ENCODE measurements at regions not wholly inside any gene's neighbourhood (a gene's known extent, or its start where the extent isn't known, plus 50 kb on each side); places are given as distances from the start of the nearest gene placed in this dataset.
"Not testable (repeated sequence)": the region's sequence is repeated elsewhere in the genome, so short reads cannot be mapped to it uniquely, and the experiment has no call there.

GRCh38 chr10:9166770-9167169 lies 1112.3 kb downstream of the GATA3 start:
- no peak overlapping the region for H3K9ac ChIP-seq (ENCODE audit: low read length)
- no peak overlapping the region for H3K4me3 ChIP-seq (ENCODE audit: insufficient read depth, low read length, poor library complexity, severe bottlenecking)
- H4K20me1 ChIP-seq (ENCODE audit: low read depth, low read length): no peaks in the 10 kb centered on the region
- H3K27ac ChIP-seq (ENCODE audit: low read depth, low read length): no peak overlapping the region
- H3K79me2 ChIP-seq (ENCODE audit: insufficient read depth, low read length): no peaks in the 10 kb centered on the region
- no peak overlapping the region for H3K4me2 ChIP-seq (ENCODE audit: low read depth, low read length, poor library complexity, severe bottlenecking)
- H3K27me3 ChIP-seq (ENCODE audit: low read length): no peaks in the 10 kb centered on the region
- no peaks in the 10 kb centered on the region for H3K9me2 ChIP-seq (replicated peaks; ENCODE audit: insufficient read depth, low read length)
- TF ChIP-seq EZH2phosphoT487 (conservative IDR thresholded peaks at IDR 0.05; ENCODE audit: low read length): no peak
- TF ChIP-seq CTCF (IDR thresholded peaks at IDR 0.05; ENCODE audit: insufficient read depth, low read length, poor library complexity, severe bottlenecking): no peak
- no peak overlapping the region for H2AFZ ChIP-seq (ENCODE audit: low read depth, low read length, severe bottlenecking)
- H3K36me3 ChIP-seq (ENCODE audit: low read length): no peaks in the 10 kb centered on the region
- no peaks in the 10 kb centered on the region for H3F3A ChIP-seq (ENCODE audit: insufficient read depth)
- H3K9me3 ChIP-seq (ENCODE audit: insufficient read depth, low read length): no peaks in the 10 kb centered on the region

GRCh38 chr10:9172276-9172675 lies 1117.8 kb downstream of the GATA3 start:
- H3F3A ChIP-seq (ENCODE audit: insufficient read depth): no peaks in the 10 kb centered on the region
- H3K36me3 ChIP-seq (ENCODE audit: low read length): no peaks in the 10 kb centered on the region
- no peak overlapping the region for H3K4me3 ChIP-seq (ENCODE audit: insufficient read depth, low read length, poor library complexity, severe bottlenecking)
- H3K9me3 ChIP-seq (ENCODE audit: insufficient read depth, low read length): no peaks in the 10 kb centered on the region
- H4K20me1 ChIP-seq (ENCODE audit: low read depth, low read length): no peaks in the 10 kb centered on the region
- TF ChIP-seq CTCF (IDR thresholded peaks at IDR 0.05; ENCODE audit: insufficient read depth, low read length, poor library complexity, severe bottlenecking): no peak
- no peaks in the 10 kb centered on the region for H3K27me3 ChIP-seq (ENCODE audit: low read length)
- H3K9ac ChIP-seq (ENCODE audit: low read length): no peak overlapping the region
- no peak overlapping the region for H3K4me2 ChIP-seq (ENCODE audit: low read depth, low read length, poor library complexity, severe bottlenecking)
- H3K27ac ChIP-seq (ENCODE audit: low read depth, low read length): no peak overlapping the region
- no peaks in the 10 kb centered on the region for H3K9me2 ChIP-seq (replicated peaks; ENCODE audit: insufficient read depth, low read length)
- H2AFZ ChIP-seq (ENCODE audit: low read depth, low read length, severe bottlenecking): no peak overlapping the region
- no peaks in the 10 kb centered on the region for H3K79me2 ChIP-seq (ENCODE audit: insufficient read depth, low read length)

- TF ChIP-seq EZH2phosphoT487 (conservative IDR thresholded peaks at IDR 0.05; ENCODE audit: low read length) (no peak), CTCF (IDR thresholded peaks at IDR 0.05; ENCODE audit: insufficient read depth, low read length, poor library complexity, severe bottlenecking) (no peak)
- Histone ChIP-seq H3K27ac (ENCODE audit: low read depth, low read length) (no peak overlapping the region), H4K20me1 (ENCODE audit: low read depth, low read length) (no peaks in the 10 kb centered on the region), H3K9ac (ENCODE audit: low read length) (no peak overlapping the region), H3K27me3 (ENCODE audit: low read length) (no peaks in the 10 kb centered on the region), H3K79me2 (ENCODE audit: insufficient read depth, low read length) (no peaks in the 10 kb centered on the region), H3K4me2 (ENCODE audit: low read depth, low read length, poor library complexity, severe bottlenecking) (no peak overlapping the region), H3F3A (ENCODE audit: insufficient read depth) (no peaks in the 10 kb centered on the region), H3K9me2 (replicated peaks; ENCODE audit: insufficient read depth, low read length) (no peaks in the 10 kb centered on the region), H3K36me3 (ENCODE audit: low read length) (no peaks in the 10 kb centered on the region), H3K9me3 (ENCODE audit: insufficient read depth, low read length) (no peaks in the 10 kb centered on the region), H3K4me3 (ENCODE audit: insufficient read depth, low read length, poor library complexity, severe bottlenecking) (no peak overlapping the region), H2AFZ (ENCODE audit: low read depth, low read length, severe bottlenecking) (no peak overlapping the region)
Measured at GRCh38 chr10:9175200-9175599, 1120.7 kb downstream of the GATA3 start.

- not testable (repeated sequence) for H3K4me2 ChIP-seq (ENCODE audit: low read depth, low read length, poor library complexity, severe bottlenecking); H3K9me3 ChIP-seq (ENCODE audit: insufficient read depth, low read length); H3K9me2 ChIP-seq (replicated peaks; ENCODE audit: insufficient read depth, low read length); H2AFZ ChIP-seq (ENCODE audit: low read depth, low read length, severe bottlenecking); H4K20me1 ChIP-seq (ENCODE audit: low read depth, low read length); H3K36me3 ChIP-seq (ENCODE audit: low read length); H3K27me3 ChIP-seq (ENCODE audit: low read length); H3K27ac ChIP-seq (ENCODE audit: low read depth, low read length); H3K9ac ChIP-seq (ENCODE audit: low read length); H3K4me3 ChIP-seq (ENCODE audit: insufficient read depth, low read length, poor library complexity, severe bottlenecking); H3F3A ChIP-seq (ENCODE audit: insufficient read depth); H3K79me2 ChIP-seq (ENCODE audit: insufficient read depth, low read length)
Measured at GRCh38 chr10:9183197-9183880, 1128.9 kb downstream of the GATA3 start.
